Left ventricle myocardium inferior (tissue), 1 donor: ENCODE measurements at regions not wholly inside any gene's neighbourhood (a gene's known extent, or its start where the extent isn't known, plus 50 kb on each side); places are given as distances from the start of the nearest gene placed in this dataset.

Source experiments
- DNase-seq: peaks from one replicate; pipeline ENCODE4 v3.0.0-alpha.2; 2020
- H3K27ac ChIP-seq: fragments of 200-600 bp; replicated peaks from 2 replicates; pipeline ENCODE4 v1.8.0; 2021
- H3K27me3 ChIP-seq: fragments of 200-600 bp; 2 replicates; pipeline ENCODE4 v1.8.0; 2021; ENCODE audit warnings: low read depth
- H3K36me3 ChIP-seq: fragments of 200-600 bp; 2 replicates; pipeline ENCODE4 v1.8.0; 2021
- H3K4me1 ChIP-seq: fragments of 200-600 bp; 2 replicates; pipeline ENCODE4 v1.8.0; 2021
- H3K4me3 ChIP-seq: fragments of 200-600 bp; 2 replicates; pipeline ENCODE4 v1.8.0; 2021; ENCODE audit warnings: mild to moderate bottlenecking, moderate library complexity
- H3K9me3 ChIP-seq: fragments of 200-600 bp; replicated peaks from 2 replicates; pipeline ENCODE4 v1.8.0; 2021
- intact Hi-C: fragments of 100-400 bp; cut with micrococcal nuclease; formaldehyde crosslinking; loops from one replicate; pipeline ENCODE4 v1.11.0; 2022
- TF ChIP-seq, protein P1 (sequence below): fragments of 200-600 bp; IDR thresholded peaks from 2 replicates; pipeline ENCODE4 v1.8.0; 2021; ENCODE audit warnings: antibody characterized with exemption, mild to moderate bottlenecking, borderline replicate concordance
- donor health status: DM: no; HTN: yes; CAD: no; lungs with severe emphysema.

DNA sequence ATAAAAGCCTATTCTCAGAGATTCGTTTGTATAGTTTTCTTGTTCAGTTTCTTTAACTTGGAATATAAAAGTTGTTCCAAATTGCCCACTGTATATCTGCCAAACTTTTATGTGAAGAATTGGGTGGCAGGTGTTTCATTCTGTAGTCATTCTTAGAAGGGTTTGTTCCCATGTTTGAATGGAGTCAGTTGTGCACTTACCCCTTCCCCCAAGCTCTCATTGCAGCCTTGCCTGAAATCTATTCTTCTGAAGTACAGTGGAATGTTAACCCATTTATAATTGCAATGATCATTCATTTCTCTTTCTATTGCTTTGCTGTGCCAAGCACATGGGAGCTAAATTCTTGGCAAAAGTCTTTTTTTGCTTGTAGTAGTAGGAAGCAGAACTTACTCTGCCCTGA is 375.3 kb upstream of the C1orf87 start:
- TF ChIP-seq, protein P1, sequence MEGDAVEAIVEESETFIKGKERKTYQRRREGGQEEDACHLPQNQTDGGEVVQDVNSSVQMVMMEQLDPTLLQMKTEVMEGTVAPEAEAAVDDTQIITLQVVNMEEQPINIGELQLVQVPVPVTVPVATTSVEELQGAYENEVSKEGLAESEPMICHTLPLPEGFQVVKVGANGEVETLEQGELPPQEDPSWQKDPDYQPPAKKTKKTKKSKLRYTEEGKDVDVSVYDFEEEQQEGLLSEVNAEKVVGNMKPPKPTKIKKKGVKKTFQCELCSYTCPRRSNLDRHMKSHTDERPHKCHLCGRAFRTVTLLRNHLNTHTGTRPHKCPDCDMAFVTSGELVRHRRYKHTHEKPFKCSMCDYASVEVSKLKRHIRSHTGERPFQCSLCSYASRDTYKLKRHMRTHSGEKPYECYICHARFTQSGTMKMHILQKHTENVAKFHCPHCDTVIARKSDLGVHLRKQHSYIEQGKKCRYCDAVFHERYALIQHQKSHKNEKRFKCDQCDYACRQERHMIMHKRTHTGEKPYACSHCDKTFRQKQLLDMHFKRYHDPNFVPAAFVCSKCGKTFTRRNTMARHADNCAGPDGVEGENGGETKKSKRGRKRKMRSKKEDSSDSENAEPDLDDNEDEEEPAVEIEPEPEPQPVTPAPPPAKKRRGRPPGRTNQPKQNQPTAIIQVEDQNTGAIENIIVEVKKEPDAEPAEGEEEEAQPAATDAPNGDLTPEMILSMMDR, result no peak
- intact Hi-C loops, result no loop called here
- H3K27ac ChIP-seq, result no peak overlapping the region
- H3K4me1 ChIP-seq, result no peaks in the 10 kb centered on the region
- peaks cover 18% of the 10 kb centered on the region for H3K9me3 ChIP-seq
- no peak for DNase-seq
- no peak overlapping the region for H3K4me3 ChIP-seq
- H3K27me3 ChIP-seq, result no peaks in the 10 kb centered on the region
- H3K36me3 ChIP-seq, result no peaks in the 10 kb centered on the region

DNA sequence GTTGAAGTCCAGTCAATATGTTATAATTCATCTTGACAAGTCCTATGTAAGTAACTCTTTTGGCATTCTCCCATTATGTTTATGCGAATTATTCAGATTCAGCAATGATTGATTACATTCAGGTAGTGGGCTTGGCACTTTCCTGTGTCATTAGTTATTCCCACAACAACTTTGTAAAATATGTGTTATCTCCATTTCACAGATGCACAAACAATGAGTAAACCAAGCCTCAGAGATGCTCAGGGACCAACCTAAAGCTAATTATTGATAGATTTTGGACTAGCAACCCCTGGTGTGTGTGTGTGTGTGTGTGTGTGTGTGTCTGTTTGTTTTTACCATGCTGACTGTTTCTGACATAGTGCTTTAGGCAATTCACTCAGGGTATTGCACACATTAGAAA is 371.1 kb upstream of the C1orf87 start:
- no peak for DNase-seq
- Histone ChIP-seq H3K27ac (no peak overlapping the region), H3K4me3 (no peak overlapping the region), H3K27me3 (no peaks in the 10 kb centered on the region), H3K9me3 (peaks cover 18% of the 10 kb centered on the region), H3K36me3 (no peaks in the 10 kb centered on the region), H3K4me1 (no peaks in the 10 kb centered on the region)
- TF ChIP-seq, protein P1, result no peak
- intact Hi-C loops, result no loop called here

DNA sequence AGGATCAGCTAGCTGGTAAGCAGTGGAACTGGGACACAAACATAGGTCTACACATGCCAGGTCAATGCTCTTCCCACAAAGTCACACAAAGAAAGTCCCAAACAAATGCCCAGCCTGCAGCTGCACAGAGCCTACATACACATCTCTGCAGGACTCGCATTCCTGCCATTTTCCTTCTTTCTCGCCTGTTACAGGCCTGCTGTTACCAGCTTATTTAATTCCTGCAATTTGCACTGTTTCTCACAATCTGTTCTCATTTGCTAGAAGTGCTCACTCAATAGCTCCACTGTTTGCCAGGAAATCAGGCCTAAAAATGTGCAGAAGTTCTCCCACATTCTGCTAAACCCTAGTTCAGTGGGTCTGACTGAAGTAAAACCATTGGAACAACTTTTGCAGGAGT is 362.6 kb upstream of the C1orf87 start:
- Histone ChIP-seq H3K4me1 (no peaks in the 10 kb centered on the region), H3K9me3 (peaks cover 6% of the 10 kb centered on the region), H3K27ac (no peak overlapping the region), H3K36me3 (no peaks in the 10 kb centered on the region), H3K4me3 (no peak overlapping the region), H3K27me3 (no peaks in the 10 kb centered on the region)
- TF ChIP-seq, protein P1, result no peak
- intact Hi-C loops, result no loop called here
- DNase-seq, result no peak

DNA sequence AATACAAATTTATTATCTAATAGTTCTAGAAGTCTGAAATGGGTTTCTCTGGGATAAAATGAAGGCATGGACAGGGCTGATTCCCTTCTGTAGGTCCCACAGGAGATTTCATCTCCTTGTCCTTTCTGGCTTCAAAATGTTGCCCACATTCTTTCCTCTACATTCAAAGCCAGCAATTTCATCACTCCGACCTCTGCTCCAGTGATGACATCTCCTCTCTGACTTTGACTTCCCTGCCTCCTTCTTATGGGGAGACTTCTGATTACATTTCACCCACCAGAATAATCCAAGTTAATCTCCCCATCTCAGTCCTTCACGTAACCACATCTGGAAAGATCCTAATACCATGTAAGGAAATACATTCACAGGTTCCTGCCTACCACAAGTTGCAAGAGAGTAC is 358.0 kb upstream of the C1orf87 start:
- Histone ChIP-seq H3K9me3 (peaks cover 6% of the 10 kb centered on the region), H3K4me1 (no peaks in the 10 kb centered on the region), H3K27me3 (no peaks in the 10 kb centered on the region), H3K4me3 (no peak overlapping the region), H3K27ac (no peak overlapping the region), H3K36me3 (no peaks in the 10 kb centered on the region)
- TF ChIP-seq, protein P1, result no peak
- intact Hi-C loops, result no loop called here
- no peak for DNase-seq

DNA sequence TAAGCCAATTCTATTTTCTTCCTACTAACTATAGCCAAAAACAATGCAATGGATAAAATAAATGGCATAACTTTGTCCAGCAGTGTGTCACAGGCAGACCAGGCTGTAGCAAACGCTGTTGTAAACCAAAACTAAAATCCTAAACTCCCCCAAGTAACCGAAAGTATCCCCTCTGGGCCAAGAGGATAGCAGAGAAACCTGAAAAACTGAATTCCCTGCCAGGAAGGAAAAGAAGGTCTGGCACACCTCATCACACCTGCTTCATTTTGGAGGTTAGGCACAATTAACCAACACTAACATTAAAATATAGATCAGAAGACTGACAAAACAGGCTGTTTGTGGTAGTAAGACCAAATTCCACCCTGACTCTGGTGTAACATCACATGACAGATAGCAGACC is 356.8 kb upstream of the C1orf87 start:
- Histone ChIP-seq H3K27me3 (no peaks in the 10 kb centered on the region), H3K27ac (no peak overlapping the region), H3K4me1 (no peaks in the 10 kb centered on the region), H3K4me3 (no peak overlapping the region), H3K9me3 (peaks cover 6% of the 10 kb centered on the region), H3K36me3 (no peaks in the 10 kb centered on the region)
- TF ChIP-seq, protein P1, result no peak
- intact Hi-C loops, result no loop called here
- no peak for DNase-seq

DNA sequence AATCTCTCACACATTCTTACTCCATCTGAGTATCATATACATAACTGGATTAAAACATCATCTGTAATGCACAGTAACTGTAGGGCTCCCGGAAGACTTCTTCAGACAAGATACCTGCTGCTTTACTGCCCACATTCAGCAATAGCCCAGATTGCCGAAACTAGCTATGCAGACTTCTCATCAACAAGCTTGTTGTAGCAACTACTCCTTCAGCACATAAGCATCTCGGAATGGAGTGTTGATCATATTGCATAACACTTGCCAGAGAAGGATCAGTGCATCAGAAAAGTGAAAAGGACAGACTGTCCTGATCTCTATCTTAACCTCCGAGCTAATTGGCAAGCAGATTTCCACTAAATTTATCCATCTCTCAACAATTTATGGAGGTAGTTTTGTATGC is 354.6 kb upstream of the C1orf87 start:
- no peaks in the 10 kb centered on the region for H3K4me1 ChIP-seq
- DNase-seq, result no peak
- no peaks in the 10 kb centered on the region for H3K27me3 ChIP-seq
- TF ChIP-seq, protein P1, result no peak
- no peak overlapping the region for H3K4me3 ChIP-seq
- no peaks in the 10 kb centered on the region for H3K9me3 ChIP-seq
- no peak overlapping the region for H3K27ac ChIP-seq
- intact Hi-C loops, result no loop called here
- no peaks in the 10 kb centered on the region for H3K36me3 ChIP-seq
